ENCODE measurements at regions not wholly inside any gene's neighbourhood (a gene's known extent, or its start where the extent isn't known, plus 50 kb on each side); places are given as distances from the start of the nearest gene placed in this dataset.
A peak's percentile ranks its signal among the peaks of the same experiment; 100 is the strongest.

GRCh38 chr1:94721240-94721639, 98.9 kb upstream of the SLC44A3 start:
- Histone ChIP-seq H3K9me3 (replicated peaks; ENCODE audit: control insufficient read depth, low read depth, low read length) (no peaks in the 10 kb centered on the region), H3K27me3 (ENCODE audit: control insufficient read depth, insufficient read depth, low read length) (no peaks in the 10 kb centered on the region), H3K4me3 (ENCODE audit: low read length) (no peak overlapping the region), H3K36me3 (ENCODE audit: control insufficient read depth, insufficient read depth, low read length) (no peaks in the 10 kb centered on the region), H3K27ac (ENCODE audit: low read length) (no peak overlapping the region), H3K4me1 (ENCODE audit: control insufficient read depth, insufficient read depth, low read length) (no peaks in the 10 kb centered on the region)
- peak; percentile 45 for DNase-seq
- WGBS (ENCODE audit: insufficient coverage), result 69% methylated on average over 5 of the region's 7 CpGs

DNA sequence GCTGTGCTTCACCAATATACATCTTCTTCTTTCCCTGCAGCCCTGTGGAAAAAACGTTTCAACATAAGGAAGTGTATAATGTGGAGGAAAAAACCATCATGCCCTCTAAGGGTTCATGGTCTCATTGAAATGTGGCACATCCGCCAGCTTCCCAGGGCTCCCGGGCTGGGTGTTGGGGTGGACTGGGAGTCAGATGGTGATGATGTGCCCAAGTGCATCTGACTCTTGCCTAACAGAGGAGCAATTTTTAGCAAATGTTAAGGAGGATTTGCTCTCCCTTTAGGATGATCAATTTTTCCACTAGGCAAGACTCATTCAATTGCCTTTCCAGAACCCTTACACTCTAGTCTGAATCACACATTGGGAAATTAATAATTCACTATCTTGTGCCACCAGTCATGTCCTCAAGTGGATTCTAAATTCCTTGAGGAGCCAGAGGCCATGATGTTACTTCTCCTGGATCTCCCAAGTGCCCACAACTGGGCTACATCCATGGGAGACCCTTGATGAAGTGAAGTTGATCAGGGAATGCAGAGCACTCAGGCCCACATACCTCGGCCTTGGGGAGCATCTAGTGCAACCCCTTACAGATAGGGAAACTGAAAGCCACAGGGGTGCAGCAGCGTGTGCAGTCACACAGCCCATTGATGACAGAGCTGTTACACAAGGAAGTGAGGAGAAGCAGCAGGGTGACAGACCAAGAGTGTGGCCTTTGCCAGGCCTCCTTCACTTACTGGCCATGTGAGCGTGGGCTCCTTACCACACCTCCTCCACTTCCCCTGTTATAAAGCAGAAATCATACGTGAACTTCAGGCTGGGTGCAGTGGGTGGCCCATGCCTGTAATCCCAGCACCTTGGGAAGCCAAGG, 100.0 kb upstream of the SLC44A3 start:
- H3K4me3 ChIP-seq (ENCODE audit: low read length), result no peak overlapping the region
- H3K27ac ChIP-seq (ENCODE audit: low read length), result no peak overlapping the region
- H3K36me3 ChIP-seq (ENCODE audit: control insufficient read depth, insufficient read depth, low read length), result no peaks in the 10 kb centered on the region
- no peaks in the 10 kb centered on the region for H3K27me3 ChIP-seq (ENCODE audit: control insufficient read depth, insufficient read depth, low read length)
- WGBS (ENCODE audit: insufficient coverage), result 83% methylated on average over 4 of the region's 7 CpGs
- no peaks in the 10 kb centered on the region for H3K4me1 ChIP-seq (ENCODE audit: control insufficient read depth, insufficient read depth, low read length)
- DNase-seq, result no peak
- H3K9me3 ChIP-seq (replicated peaks; ENCODE audit: control insufficient read depth, low read depth, low read length), result no peaks in the 10 kb centered on the region

DNA sequence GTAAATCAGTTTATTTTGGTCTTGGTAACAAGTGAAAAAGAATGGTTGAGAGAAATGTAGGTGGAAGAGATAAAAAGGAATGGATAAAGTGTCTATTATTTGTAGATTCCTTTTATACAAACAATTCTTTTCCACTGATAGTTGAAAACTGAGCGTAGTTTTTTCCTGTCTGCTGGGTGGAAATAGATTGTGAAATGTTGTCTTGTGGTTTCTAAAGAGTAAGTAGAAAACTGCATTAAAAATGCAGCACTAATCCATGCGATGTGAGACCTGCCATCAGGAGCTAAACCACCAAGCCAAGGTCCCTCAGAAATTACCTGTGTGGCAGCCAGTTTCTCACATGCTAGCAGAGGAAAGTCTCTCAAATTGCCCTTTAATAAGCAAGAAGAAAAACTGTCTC, 103.2 kb upstream of the SLC44A3 start:
- H3K4me1 ChIP-seq (ENCODE audit: control insufficient read depth, insufficient read depth, low read length), result peaks cover 6% of the 10 kb centered on the region
- no CpG with 5 or more reads among the region's 2 CpGs for WGBS (ENCODE audit: insufficient coverage)
- no peaks in the 10 kb centered on the region for H3K36me3 ChIP-seq (ENCODE audit: control insufficient read depth, insufficient read depth, low read length)
- no peak overlapping the region for H3K4me3 ChIP-seq (ENCODE audit: low read length)
- H3K27me3 ChIP-seq (ENCODE audit: control insufficient read depth, insufficient read depth, low read length), result no peaks in the 10 kb centered on the region
- no peaks in the 10 kb centered on the region for H3K9me3 ChIP-seq (replicated peaks; ENCODE audit: control insufficient read depth, low read depth, low read length)
- DNase-seq, result peak; percentile 33
- no peak overlapping the region for H3K27ac ChIP-seq (ENCODE audit: low read length)

GRCh38 chr1:94715321-94715720, 104.8 kb upstream of the SLC44A3 start:
- no peaks in the 10 kb centered on the region for H3K9me3 ChIP-seq (replicated peaks; ENCODE audit: control insufficient read depth, low read depth, low read length)
- no peak overlapping the region for H3K4me3 ChIP-seq (ENCODE audit: low read length)
- no peaks in the 10 kb centered on the region for H3K27me3 ChIP-seq (ENCODE audit: control insufficient read depth, insufficient read depth, low read length)
- H3K27ac ChIP-seq (ENCODE audit: low read length), result no peak overlapping the region
- peaks cover 6% of the 10 kb centered on the region for H3K4me1 ChIP-seq (ENCODE audit: control insufficient read depth, insufficient read depth, low read length)
- H3K36me3 ChIP-seq (ENCODE audit: control insufficient read depth, insufficient read depth, low read length), result no peaks in the 10 kb centered on the region
- no peak for DNase-seq
- 83% methylated on average over 4 of the region's 5 CpGs for WGBS (ENCODE audit: insufficient coverage)

DNA sequence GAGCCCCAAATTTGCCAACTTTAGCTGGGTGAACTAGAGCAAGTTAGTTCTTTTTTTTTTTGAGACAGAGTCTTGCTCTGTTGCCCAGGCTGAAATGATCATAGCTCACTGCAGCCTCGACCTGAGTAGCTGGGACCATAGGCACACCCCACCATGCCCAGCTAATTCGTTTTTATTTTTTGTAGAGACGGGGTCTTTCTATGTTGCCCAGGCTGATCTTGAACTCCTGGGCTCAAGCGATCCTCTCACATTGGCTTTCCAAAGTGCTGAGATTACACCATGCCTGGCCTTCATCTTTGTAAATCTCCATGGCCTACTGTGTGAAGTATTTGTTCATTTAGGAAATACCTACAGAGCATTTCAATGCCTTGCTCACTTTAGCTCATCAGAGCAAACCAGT, 105.6 kb upstream of the SLC44A3 start:
- H3K36me3 ChIP-seq (ENCODE audit: control insufficient read depth, insufficient read depth, low read length), result no peaks in the 10 kb centered on the region
- H3K27me3 ChIP-seq (ENCODE audit: control insufficient read depth, insufficient read depth, low read length), result no peaks in the 10 kb centered on the region
- WGBS (ENCODE audit: insufficient coverage), result 91% methylated on average over 3 of the region's 4 CpGs
- no peak overlapping the region for H3K4me3 ChIP-seq (ENCODE audit: low read length)
- peaks cover 10% of the 10 kb centered on the region for H3K4me1 ChIP-seq (ENCODE audit: control insufficient read depth, insufficient read depth, low read length)
- no peak overlapping the region for H3K27ac ChIP-seq (ENCODE audit: low read length)
- DNase-seq, result no peak
- H3K9me3 ChIP-seq (replicated peaks; ENCODE audit: control insufficient read depth, low read depth, low read length), result no peaks in the 10 kb centered on the region

- Histone ChIP-seq H3K9me3 (replicated peaks; ENCODE audit: control insufficient read depth, low read depth, low read length) (no peaks in the 10 kb centered on the region), H3K36me3 (ENCODE audit: control insufficient read depth, insufficient read depth, low read length) (no peaks in the 10 kb centered on the region), H3K27ac (ENCODE audit: low read length) (peak overlapping the region; percentile 57), H3K4me3 (ENCODE audit: low read length) (no peak overlapping the region), H3K27me3 (ENCODE audit: control insufficient read depth, insufficient read depth, low read length) (no peaks in the 10 kb centered on the region), H3K4me1 (ENCODE audit: control insufficient read depth, insufficient read depth, low read length) (peaks cover 12% of the 10 kb centered on the region)
- 43% methylated on average over 3 of the region's 5 CpGs for WGBS (ENCODE audit: insufficient coverage)
- no peak for DNase-seq
Observed at GRCh38 chr1:94714152-94714551, 106.0 kb upstream of the SLC44A3 start.

- Histone ChIP-seq H3K27ac (ENCODE audit: low read length) (peak overlapping the region; percentile 57), H3K4me3 (ENCODE audit: low read length) (no peak overlapping the region), H3K27me3 (ENCODE audit: control insufficient read depth, insufficient read depth, low read length) (no peaks in the 10 kb centered on the region), H3K9me3 (replicated peaks; ENCODE audit: control insufficient read depth, low read depth, low read length) (no peaks in the 10 kb centered on the region), H3K36me3 (ENCODE audit: control insufficient read depth, insufficient read depth, low read length) (no peaks in the 10 kb centered on the region), H3K4me1 (ENCODE audit: control insufficient read depth, insufficient read depth, low read length) (peaks cover 14% of the 10 kb centered on the region)
- peak; percentile 92 for DNase-seq
- WGBS (ENCODE audit: insufficient coverage), result 23% methylated on average over 5 of the region's 7 CpGs
Observed at GRCh38 chr1:94713472-94714141, 106.5 kb upstream of the SLC44A3 start.

- H3K27me3 ChIP-seq (ENCODE audit: control insufficient read depth, insufficient read depth, low read length), result no peaks in the 10 kb centered on the region
- no peaks in the 10 kb centered on the region for H3K9me3 ChIP-seq (replicated peaks; ENCODE audit: control insufficient read depth, low read depth, low read length)
- peaks cover 29% of the 10 kb centered on the region for H3K4me1 ChIP-seq (ENCODE audit: control insufficient read depth, insufficient read depth, low read length)
- H3K27ac ChIP-seq (ENCODE audit: low read length), result no peak overlapping the region
- 74% methylated on average over 4 of the region's 8 CpGs for WGBS (ENCODE audit: insufficient coverage)
- no peak overlapping the region for H3K4me3 ChIP-seq (ENCODE audit: low read length)
- no peaks in the 10 kb centered on the region for H3K36me3 ChIP-seq (ENCODE audit: control insufficient read depth, insufficient read depth, low read length)
- DNase-seq, result no peak
Observed at GRCh38 chr1:94709891-94710581, 110.1 kb upstream of the SLC44A3 start.

- Histone ChIP-seq H3K27me3 (ENCODE audit: control insufficient read depth, insufficient read depth, low read length) (no peaks in the 10 kb centered on the region), H3K27ac (ENCODE audit: low read length) (no peak overlapping the region), H3K9me3 (replicated peaks; ENCODE audit: control insufficient read depth, low read depth, low read length) (no peaks in the 10 kb centered on the region), H3K4me3 (ENCODE audit: low read length) (no peak overlapping the region), H3K4me1 (ENCODE audit: control insufficient read depth, insufficient read depth, low read length) (peaks cover 26% of the 10 kb centered on the region), H3K36me3 (ENCODE audit: control insufficient read depth, insufficient read depth, low read length) (no peaks in the 10 kb centered on the region)
- 79% methylated on average over 7 of the region's 8 CpGs for WGBS (ENCODE audit: insufficient coverage)
- no peak for DNase-seq
Observed at GRCh38 chr1:94708811-94709210, 111.3 kb upstream of the SLC44A3 start.

DNA sequence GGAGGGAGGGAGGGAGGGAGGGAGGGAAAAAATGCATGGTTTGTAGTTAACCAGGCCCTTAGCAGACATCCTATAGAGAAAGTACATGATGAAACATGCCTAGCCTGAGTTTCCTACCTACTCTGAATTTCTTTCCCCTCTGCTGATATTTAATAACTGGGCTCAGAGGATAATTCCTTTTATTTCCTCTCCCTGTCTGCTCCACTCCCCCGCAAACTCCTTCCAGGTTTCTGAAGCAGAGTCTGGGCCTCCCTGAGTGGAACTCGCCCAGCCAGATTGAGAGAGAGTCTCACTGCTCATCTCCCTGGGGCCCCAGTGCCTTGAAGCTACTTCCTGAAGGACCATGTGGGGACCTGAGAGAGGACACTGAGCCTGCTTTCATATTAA, 111.9 kb upstream of the SLC44A3 start:
- WGBS (ENCODE audit: insufficient coverage), result 33% methylated on average over 2 of the region's 2 CpGs
- H3K36me3 ChIP-seq (ENCODE audit: control insufficient read depth, insufficient read depth, low read length), result no peaks in the 10 kb centered on the region
- DNase-seq, result peak; percentile 64
- no peak overlapping the region for H3K27ac ChIP-seq (ENCODE audit: low read length)
- H3K9me3 ChIP-seq (replicated peaks; ENCODE audit: control insufficient read depth, low read depth, low read length), result no peaks in the 10 kb centered on the region
- H3K4me3 ChIP-seq (ENCODE audit: low read length), result no peak overlapping the region
- no peaks in the 10 kb centered on the region for H3K27me3 ChIP-seq (ENCODE audit: control insufficient read depth, insufficient read depth, low read length)
- H3K4me1 ChIP-seq (ENCODE audit: control insufficient read depth, insufficient read depth, low read length), result peaks cover 23% of the 10 kb centered on the region
